ENCODE measurements at regions not wholly inside any gene's neighbourhood (a gene's known extent, or its start where the extent isn't known, plus 50 kb on each side); places are given as distances from the start of the nearest gene placed in this dataset.

DNA sequence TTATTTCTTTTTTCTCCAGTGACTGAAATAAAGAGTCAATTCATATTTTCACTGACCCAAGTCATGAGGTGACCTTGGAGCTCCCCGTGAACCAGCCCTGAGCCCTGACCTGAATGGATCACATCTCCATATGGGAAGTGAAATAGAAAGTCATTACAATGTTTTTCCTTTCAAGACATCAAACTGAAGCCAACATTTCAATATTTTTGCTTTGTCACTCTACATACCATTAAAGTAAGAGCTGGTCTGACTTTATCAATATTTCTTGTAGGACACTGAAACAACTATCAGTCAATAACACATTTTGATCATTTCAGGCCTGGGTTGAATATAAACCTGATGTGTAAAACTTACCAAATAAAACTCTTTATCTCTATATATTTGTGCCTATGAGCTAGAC, 249.8 kb upstream of the PHF14 start:
- TF ChIP-seq, protein P1, sequence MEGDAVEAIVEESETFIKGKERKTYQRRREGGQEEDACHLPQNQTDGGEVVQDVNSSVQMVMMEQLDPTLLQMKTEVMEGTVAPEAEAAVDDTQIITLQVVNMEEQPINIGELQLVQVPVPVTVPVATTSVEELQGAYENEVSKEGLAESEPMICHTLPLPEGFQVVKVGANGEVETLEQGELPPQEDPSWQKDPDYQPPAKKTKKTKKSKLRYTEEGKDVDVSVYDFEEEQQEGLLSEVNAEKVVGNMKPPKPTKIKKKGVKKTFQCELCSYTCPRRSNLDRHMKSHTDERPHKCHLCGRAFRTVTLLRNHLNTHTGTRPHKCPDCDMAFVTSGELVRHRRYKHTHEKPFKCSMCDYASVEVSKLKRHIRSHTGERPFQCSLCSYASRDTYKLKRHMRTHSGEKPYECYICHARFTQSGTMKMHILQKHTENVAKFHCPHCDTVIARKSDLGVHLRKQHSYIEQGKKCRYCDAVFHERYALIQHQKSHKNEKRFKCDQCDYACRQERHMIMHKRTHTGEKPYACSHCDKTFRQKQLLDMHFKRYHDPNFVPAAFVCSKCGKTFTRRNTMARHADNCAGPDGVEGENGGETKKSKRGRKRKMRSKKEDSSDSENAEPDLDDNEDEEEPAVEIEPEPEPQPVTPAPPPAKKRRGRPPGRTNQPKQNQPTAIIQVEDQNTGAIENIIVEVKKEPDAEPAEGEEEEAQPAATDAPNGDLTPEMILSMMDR (IDR thresholded peaks at IDR 0.05) = no peak
- TF ChIP-seq POLR2A (IDR thresholded peaks at IDR 0.05) = no peak
